ENCODE measurements at regions not wholly inside any gene's neighbourhood (a gene's known extent, or its start where the extent isn't known, plus 50 kb on each side); places are given as distances from the start of the nearest gene placed in this dataset.

DNA sequence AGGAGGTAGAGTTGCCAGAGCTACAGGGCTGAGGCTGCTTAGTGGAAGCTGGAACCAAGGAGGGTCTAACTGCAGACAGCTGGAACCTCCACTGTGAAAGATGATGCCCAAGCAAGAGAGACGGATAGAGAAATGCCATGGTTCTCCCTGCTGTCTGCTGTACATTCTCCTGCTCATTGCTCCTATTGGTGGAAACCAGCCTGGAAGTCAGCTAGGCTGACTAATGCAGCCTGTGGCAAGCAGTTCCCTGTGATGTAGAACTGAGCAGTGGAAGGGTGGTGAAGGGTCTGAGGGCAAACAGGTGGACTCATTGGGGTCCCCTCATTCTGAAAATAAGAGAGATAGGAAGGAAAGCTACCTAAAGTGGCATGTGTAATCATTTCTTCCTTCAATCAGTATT, 563.6 kb downstream of the SLC4A3 start:
- H3K4me3 ChIP-seq (ENCODE audit: low read length), result no peak overlapping the region
- POLR2A ChIA-PET, result no interaction called here
- no peaks in the 10 kb centered on the region for H3K27me3 ChIP-seq (ENCODE audit: control insufficient read depth in 1 of 2, insufficient read depth in 2 of 2, low read length in 2 of 2)
- H3K4me1 Mint-ChIP-seq (ENCODE audit: low read depth), result no peaks in the 10 kb centered on the region
- CTCF ChIA-PET, result interaction anchor here (0.6 kb wide), 1 partner anchor 117 kb away, joined by 4 read pairs; no protein-coding TSS in a partner anchor
- no peaks in the 10 kb centered on the region for H3K36me3 ChIP-seq (ENCODE audit: insufficient read depth, low read length)
- H3K9me3 Mint-ChIP-seq, result peaks cover 2% of the 10 kb centered on the region
- ATAC-seq (ENCODE audit: poor library complexity) (no peak), DNase-seq (no peak)
- H3K4me3 Mint-ChIP-seq, result no peak overlapping the region
- intact Hi-C loops (cut with DNase I, micrococcal nuclease), result no loop called here
- H3K27ac Mint-ChIP-seq, result no peak overlapping the region
- peaks cover 0 to 18% of the 10 kb centered on the region in 2 experiments for H3K9me3 ChIP-seq (ENCODE audit: control insufficient read depth in 1 of 2, insufficient read depth in 1 of 2, low read length in 2 of 2)
- H3K36me3 Mint-ChIP-seq (ENCODE audit: low read depth), result no peaks in the 10 kb centered on the region
- H3K27me3 Mint-ChIP-seq, result no peaks in the 10 kb centered on the region
- no peak overlapping the region for H3K27ac ChIP-seq (ENCODE audit: low read depth in 1 of 2, low read length in 2 of 2)
- no peaks in the 10 kb centered on the region for H3K4me1 ChIP-seq (ENCODE audit: insufficient read depth, low read length)
- no peak for TF ChIP-seq CTCF (IDR thresholded peaks at IDR 0.05)

GRCh38 chr2:220191737-220192136, 564.3 kb downstream of the SLC4A3 start:
- intact Hi-C loops (cut with DNase I, micrococcal nuclease), result no loop called here
- Mint-ChIP-seq H3K27me3 (no peaks in the 10 kb centered on the region), H3K9me3 (peaks cover 2% of the 10 kb centered on the region), H3K36me3 (ENCODE audit: low read depth) (no peaks in the 10 kb centered on the region), H3K27ac (no peak overlapping the region), H3K4me3 (no peak overlapping the region), H3K4me1 (ENCODE audit: low read depth) (no peaks in the 10 kb centered on the region)
- no peak for TF ChIP-seq CTCF (IDR thresholded peaks at IDR 0.05)
- DNase-seq (no peak), ATAC-seq (ENCODE audit: poor library complexity) (no peak)
- ChIA-PET CTCF (interaction anchor here (0.6 kb wide), 1 partner anchor 116 kb away, joined by 4 read pairs; no protein-coding TSS in a partner anchor), POLR2A (no interaction called here)
- H3K27me3 ChIP-seq (ENCODE audit: control insufficient read depth in 1 of 2, insufficient read depth in 2 of 2, low read length in 2 of 2), result no peaks in the 10 kb centered on the region
- no peaks in the 10 kb centered on the region for H3K4me1 ChIP-seq (ENCODE audit: insufficient read depth, low read length)
- no peaks in the 10 kb centered on the region for H3K36me3 ChIP-seq (ENCODE audit: insufficient read depth, low read length)
- no peak overlapping the region for H3K4me3 ChIP-seq (ENCODE audit: low read length)
- peaks cover 0 to 18% of the 10 kb centered on the region in 2 experiments for H3K9me3 ChIP-seq (ENCODE audit: control insufficient read depth in 1 of 2, insufficient read depth in 1 of 2, low read length in 2 of 2)
- no peak overlapping the region for H3K27ac ChIP-seq (ENCODE audit: low read depth in 1 of 2, low read length in 2 of 2)

- H3K9me3 Mint-ChIP-seq, result peaks cover 2% of the 10 kb centered on the region
- H3K27me3 Mint-ChIP-seq, result no peaks in the 10 kb centered on the region
- H3K27ac ChIP-seq (ENCODE audit: low read depth in 1 of 2, low read length in 2 of 2), result no peak overlapping the region
- no peak overlapping the region for H3K4me3 ChIP-seq (ENCODE audit: low read length)
- intact Hi-C loops (cut with DNase I, micrococcal nuclease), result no loop called here
- no peak for TF ChIP-seq CTCF (IDR thresholded peaks at IDR 0.05)
- H3K9me3 ChIP-seq (ENCODE audit: control insufficient read depth in 1 of 2, insufficient read depth in 1 of 2, low read length in 2 of 2), result peaks cover 0 to 18% of the 10 kb centered on the region in 2 experiments
- no peaks in the 10 kb centered on the region for H3K4me1 ChIP-seq (ENCODE audit: insufficient read depth, low read length)
- no peaks in the 10 kb centered on the region for H3K27me3 ChIP-seq (ENCODE audit: control insufficient read depth in 1 of 2, insufficient read depth in 2 of 2, low read length in 2 of 2)
- no peak for ATAC-seq (ENCODE audit: poor library complexity)
- no peaks in the 10 kb centered on the region for H3K36me3 Mint-ChIP-seq (ENCODE audit: low read depth)
- H3K4me3 Mint-ChIP-seq, result no peak overlapping the region
- no peak overlapping the region for H3K27ac Mint-ChIP-seq
- DNase-seq, result no peak
- no peaks in the 10 kb centered on the region for H3K36me3 ChIP-seq (ENCODE audit: insufficient read depth, low read length)
- ChIA-PET POLR2A (interaction anchor here (0.6 kb wide), 1 partner anchor 314 kb away, joined by 4 read pairs; no protein-coding TSS in a partner anchor), CTCF (no interaction called here)
- H3K4me1 Mint-ChIP-seq (ENCODE audit: low read depth), result no peaks in the 10 kb centered on the region
Observed at GRCh38 chr2:220192994-220193753, 565.7 kb downstream of the SLC4A3 start.
